SU-DHL-6 (cell line): ENCODE measurements at regions not wholly inside any gene's neighbourhood (a gene's known extent, or its start where the extent isn't known, plus 50 kb on each side); places are given as distances from the start of the nearest gene placed in this dataset.

Experiments
- H2AFZ ChIP-seq: fragments of 200-600 bp; sonication (generic); 2 replicates; pipeline ENCODE4 v1.6.1; 2014; ENCODE audit warnings: low read depth, mild to moderate bottlenecking, moderate library complexity, mixed read lengths, antibody characterized with exemption, low read length; ENCODE audit not compliant: severe bottlenecking
- H3F3A ChIP-seq: fragments of 200-600 bp; shearing (Covaris generic); 2 replicates; pipeline ENCODE4 v1.6.0; 2016; ENCODE audit warnings: antibody characterized with exemption, mild to moderate bottlenecking; ENCODE audit not compliant: insufficient read depth
- H3K27ac ChIP-seq: fragments of 200-600 bp; sonication (generic); 2 replicates; pipeline ENCODE4 v1.5.1; 2016; ENCODE audit warnings: low read depth, mild to moderate bottlenecking, low read length, moderate library complexity, mixed read lengths
- H3K27me3 ChIP-seq: fragments of 200-600 bp; sonication (generic), shearing (Covaris generic); 2 replicates; pipeline ENCODE4 v1.6.0; 2014; ENCODE audit warnings: mild to moderate bottlenecking, low read length
- H3K36me3 ChIP-seq: fragments of 200-600 bp; sonication (generic); 2 replicates; pipeline ENCODE4 v1.6.1; 2014; ENCODE audit warnings: mild to moderate bottlenecking, low read length, mixed read lengths
- H3K4me2 ChIP-seq: fragments of 300-600, 200-600 bp; shearing (Covaris generic), sonication (generic); 2 replicates; pipeline ENCODE4 v1.6.0; 2014; ENCODE audit warnings: low read length, low read depth, mild to moderate bottlenecking; ENCODE audit not compliant: poor library complexity, severe bottlenecking
- H3K4me3 ChIP-seq: fragments of 200-600 bp; sonication (generic); 2 replicates; pipeline ENCODE4 v1.5.1; 2014; ENCODE audit warnings: antibody characterized with exemption, low read length, mild to moderate bottlenecking, mixed read lengths; ENCODE audit not compliant: insufficient read depth, poor library complexity, severe bottlenecking
- H3K79me2 ChIP-seq: fragments of 200-600 bp; sonication (generic); 2 replicates; pipeline ENCODE4 v1.6.1; 2014; ENCODE audit warnings: mild to moderate bottlenecking, low read length, moderate library complexity; ENCODE audit not compliant: insufficient read depth
- H3K9ac ChIP-seq: fragments of 200-600 bp; sonication (generic); 2 replicates; pipeline ENCODE4 v1.7.0; 2014; ENCODE audit warnings: mild to moderate bottlenecking, low read length
- H3K9me2 ChIP-seq: fragments of 200-600 bp; sonication (generic); replicated peaks from 2 replicates; pipeline ENCODE4 v1.6.1; 2014; ENCODE audit warnings: low read length; ENCODE audit not compliant: insufficient read depth
- H3K9me3 ChIP-seq: fragments of 200-600 bp; sonication (generic); 2 replicates; pipeline ENCODE4 v1.6.1; 2014; ENCODE audit warnings: low read length, mixed read lengths; ENCODE audit not compliant: insufficient read depth
- H4K20me1 ChIP-seq: fragments of 200-600 bp; sonication (generic); 2 replicates; pipeline ENCODE4 v1.6.1; 2014; ENCODE audit warnings: low read depth, mild to moderate bottlenecking, antibody characterized with exemption, low read length, moderate library complexity, mixed read lengths
- CTCF ChIP-seq: fragments of 200-600 bp; sonication (generic); IDR thresholded peaks from one replicate; pipeline ENCODE4 v1.5.1; 2017; ENCODE audit warnings: antibody characterized with exemption, mild to moderate bottlenecking, low read length, moderate library complexity; ENCODE audit not compliant: insufficient read depth, poor library complexity, severe bottlenecking
- EZH2phosphoT487 ChIP-seq: fragments of 200-600 bp; sonication (generic), shearing (Covaris generic); conservative IDR thresholded peaks from 2 replicates; pipeline ENCODE4 v1.6.1; 2018; ENCODE audit warnings: mild to moderate bottlenecking, antibody characterized with exemption, low read length, moderate library complexity, mixed read lengths

DNA sequence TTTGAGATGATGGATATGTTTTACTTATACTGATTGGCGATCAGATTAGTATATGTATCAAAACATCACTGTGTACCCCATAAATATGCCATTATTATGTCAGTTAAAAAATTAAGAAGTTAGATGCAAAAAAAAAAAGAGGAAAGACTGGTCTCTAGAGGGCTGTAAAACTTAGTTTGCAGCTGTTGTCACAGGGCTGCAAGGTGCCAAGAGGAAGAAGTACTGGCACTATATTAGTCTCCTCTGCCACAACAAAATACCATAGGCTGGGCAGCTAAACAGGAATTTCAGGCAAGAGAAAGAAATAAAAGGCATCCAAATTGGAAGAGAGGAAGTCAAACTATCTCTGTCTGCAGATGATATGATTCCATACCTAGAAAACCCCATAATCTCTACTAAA, 177.8 kb upstream of the PLPP4 start:
- Histone ChIP-seq H3K79me2 (no peaks in the 10 kb centered on the region), H3K36me3 (no peaks in the 10 kb centered on the region), H3K27me3 (no peaks in the 10 kb centered on the region), H3K9me3 (no peaks in the 10 kb centered on the region), H3K9ac (no peak overlapping the region), H3K27ac (no peak overlapping the region), H3F3A (no peaks in the 10 kb centered on the region), H4K20me1 (no peaks in the 10 kb centered on the region), H3K4me3 (no peak overlapping the region), H3K9me2 (no peaks in the 10 kb centered on the region), H2AFZ (no peak overlapping the region), H3K4me2 (no peak overlapping the region)
- no peak for TF ChIP-seq CTCF

- no peak overlapping the region for H3K4me2 ChIP-seq
- no peak overlapping the region for H3K27ac ChIP-seq
- H3K4me3 ChIP-seq: no peak overlapping the region
- TF ChIP-seq EZH2phosphoT487 (no peak), CTCF (no peak)
- no peaks in the 10 kb centered on the region for H3K79me2 ChIP-seq
- H3K27me3 ChIP-seq: no peaks in the 10 kb centered on the region
- H3K9ac ChIP-seq: no peak overlapping the region
- H3K9me2 ChIP-seq: no peaks in the 10 kb centered on the region
- no peaks in the 10 kb centered on the region for H3F3A ChIP-seq
- H3K9me3 ChIP-seq: no peaks in the 10 kb centered on the region
- no peak overlapping the region for H2AFZ ChIP-seq
- no peaks in the 10 kb centered on the region for H3K36me3 ChIP-seq
- H4K20me1 ChIP-seq: no peaks in the 10 kb centered on the region
Measured at GRCh38 chr10:120282421-120282820, 174.6 kb upstream of the PLPP4 start.

- H3K4me2 ChIP-seq: no peak overlapping the region
- H2AFZ ChIP-seq: no peak overlapping the region
- no peak for TF ChIP-seq CTCF
- TF ChIP-seq EZH2phosphoT487: no peak
- H3F3A ChIP-seq: no peaks in the 10 kb centered on the region
- H3K9me2 ChIP-seq: no peaks in the 10 kb centered on the region
- no peak overlapping the region for H3K27ac ChIP-seq
- no peaks in the 10 kb centered on the region for H3K79me2 ChIP-seq
- no peaks in the 10 kb centered on the region for H4K20me1 ChIP-seq
- H3K27me3 ChIP-seq: no peaks in the 10 kb centered on the region
- no peak overlapping the region for H3K9ac ChIP-seq
- no peaks in the 10 kb centered on the region for H3K36me3 ChIP-seq
- H3K4me3 ChIP-seq: no peak overlapping the region
- no peaks in the 10 kb centered on the region for H3K9me3 ChIP-seq
Measured at GRCh38 chr10:120282846-120283492, 174.1 kb upstream of the PLPP4 start.
